ENCODE measurements at regions not wholly inside any gene's neighbourhood (a gene's known extent, or its start where the extent isn't known, plus 50 kb on each side); places are given as distances from the start of the nearest gene placed in this dataset.

DNA sequence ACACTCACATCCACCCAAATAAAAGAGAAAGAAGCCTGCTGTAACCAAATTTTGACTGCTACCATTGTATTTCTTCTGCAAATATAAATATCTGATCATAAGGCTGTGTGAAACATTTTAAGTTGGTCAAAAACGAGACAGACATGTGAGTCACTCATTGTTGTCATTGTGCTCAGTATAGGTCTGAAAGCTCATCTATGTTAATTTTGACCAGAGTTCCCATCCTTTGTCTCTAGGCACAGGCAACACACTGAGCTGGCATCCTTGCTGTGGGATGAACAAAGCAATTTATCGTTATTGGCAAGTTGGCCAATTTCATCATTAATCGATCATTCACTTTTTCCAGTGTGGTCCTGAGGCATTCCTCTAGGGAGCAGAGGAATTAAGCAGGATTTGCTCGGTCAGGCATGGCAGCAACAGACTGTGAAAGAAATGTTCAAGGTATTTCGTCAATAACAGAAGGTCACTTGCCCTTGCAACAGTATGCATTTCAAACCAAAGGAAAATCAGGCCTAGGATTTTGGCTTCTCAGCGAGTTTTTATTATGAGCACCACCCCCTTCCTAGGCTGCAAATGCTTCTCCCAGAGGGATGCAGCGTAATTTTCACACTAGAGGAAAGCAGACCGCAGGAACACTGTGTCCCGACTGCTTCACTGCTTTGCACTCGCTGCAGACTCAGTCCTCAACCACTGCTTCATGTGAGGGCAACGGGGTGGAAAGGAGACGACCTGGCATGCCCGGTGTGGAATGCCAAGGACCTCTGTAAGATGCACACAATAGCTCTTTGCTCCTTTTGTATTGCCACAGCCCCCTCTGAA, 87.9 kb upstream of the SMYD2 start:
- TF ChIP-seq, protein P1, sequence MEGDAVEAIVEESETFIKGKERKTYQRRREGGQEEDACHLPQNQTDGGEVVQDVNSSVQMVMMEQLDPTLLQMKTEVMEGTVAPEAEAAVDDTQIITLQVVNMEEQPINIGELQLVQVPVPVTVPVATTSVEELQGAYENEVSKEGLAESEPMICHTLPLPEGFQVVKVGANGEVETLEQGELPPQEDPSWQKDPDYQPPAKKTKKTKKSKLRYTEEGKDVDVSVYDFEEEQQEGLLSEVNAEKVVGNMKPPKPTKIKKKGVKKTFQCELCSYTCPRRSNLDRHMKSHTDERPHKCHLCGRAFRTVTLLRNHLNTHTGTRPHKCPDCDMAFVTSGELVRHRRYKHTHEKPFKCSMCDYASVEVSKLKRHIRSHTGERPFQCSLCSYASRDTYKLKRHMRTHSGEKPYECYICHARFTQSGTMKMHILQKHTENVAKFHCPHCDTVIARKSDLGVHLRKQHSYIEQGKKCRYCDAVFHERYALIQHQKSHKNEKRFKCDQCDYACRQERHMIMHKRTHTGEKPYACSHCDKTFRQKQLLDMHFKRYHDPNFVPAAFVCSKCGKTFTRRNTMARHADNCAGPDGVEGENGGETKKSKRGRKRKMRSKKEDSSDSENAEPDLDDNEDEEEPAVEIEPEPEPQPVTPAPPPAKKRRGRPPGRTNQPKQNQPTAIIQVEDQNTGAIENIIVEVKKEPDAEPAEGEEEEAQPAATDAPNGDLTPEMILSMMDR (IDR thresholded peaks at IDR 0.05) = no peak
- TF ChIP-seq POLR2A (IDR thresholded peaks at IDR 0.05) = no peak
- peak in 1 of 2 donors; percentile 16 for TF ChIP-seq EP300 (IDR thresholded peaks at IDR 0.05)

All from tibial nerve (tissue), 4 donors.